NCI-H1694 (cell line): ENCODE measurements at regions not wholly inside any gene's neighbourhood (a gene's known extent, or its start where the extent isn't known, plus 50 kb on each side); places are given as distances from the start of the nearest gene placed in this dataset.
"Not testable (repeated sequence)": the region's sequence is repeated elsewhere in the genome, so short reads cannot be mapped to it uniquely, and the experiment has no call there.

ENCODE experiments used
- DNase-seq: peaks from one replicate; lab custom pipeline; 2025; lab: John Stamatoyannopoulos, UW

- DNase-seq = no peak
Measured at GRCh38 chr4:131638781-131639180, 1510.3 kb upstream of the PCDH10 start.

- DNase-seq = no peak
Measured at GRCh38 chr4:131644619-131645018, 1504.5 kb upstream of the PCDH10 start.

DNA sequence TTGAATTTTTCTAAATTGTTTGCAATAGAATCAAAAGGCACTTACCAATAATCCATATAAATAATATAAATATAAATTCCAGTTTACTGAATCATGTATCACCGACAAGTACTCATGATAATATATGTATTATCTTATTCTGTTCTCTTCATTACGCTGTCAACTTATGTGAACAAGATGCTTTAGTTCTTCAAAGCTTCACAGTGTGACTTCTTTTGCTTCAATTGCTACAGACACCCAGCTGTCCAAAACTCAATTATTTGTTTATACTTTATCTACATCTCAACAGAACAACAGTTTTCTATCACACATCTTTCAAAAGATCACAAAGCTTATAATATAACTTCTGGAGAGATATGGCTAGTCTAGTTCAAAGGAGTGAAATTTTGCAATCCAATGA, 1499.9 kb upstream of the PCDH10 start:
- no peak for DNase-seq

DNA sequence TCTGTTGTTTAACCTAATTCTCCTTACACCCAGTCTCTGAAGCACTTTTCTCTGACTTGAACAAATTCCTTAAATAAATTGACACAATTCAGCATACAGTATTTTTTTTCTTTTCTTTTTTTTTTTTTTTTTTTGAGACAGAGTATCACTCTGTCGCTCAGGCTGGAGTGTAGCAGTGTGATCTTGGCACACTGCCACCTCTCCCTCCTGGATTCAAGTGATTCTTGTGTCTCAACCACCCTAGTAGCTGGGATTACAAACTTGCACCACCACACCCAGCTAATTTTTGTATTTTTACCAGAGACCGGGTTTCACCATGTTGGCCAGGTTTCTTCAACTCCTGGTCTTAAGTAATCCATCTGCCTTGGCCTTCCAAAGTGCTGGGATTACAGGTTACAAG, 1498.1 kb upstream of the PCDH10 start:
- no peak for DNase-seq

DNA sequence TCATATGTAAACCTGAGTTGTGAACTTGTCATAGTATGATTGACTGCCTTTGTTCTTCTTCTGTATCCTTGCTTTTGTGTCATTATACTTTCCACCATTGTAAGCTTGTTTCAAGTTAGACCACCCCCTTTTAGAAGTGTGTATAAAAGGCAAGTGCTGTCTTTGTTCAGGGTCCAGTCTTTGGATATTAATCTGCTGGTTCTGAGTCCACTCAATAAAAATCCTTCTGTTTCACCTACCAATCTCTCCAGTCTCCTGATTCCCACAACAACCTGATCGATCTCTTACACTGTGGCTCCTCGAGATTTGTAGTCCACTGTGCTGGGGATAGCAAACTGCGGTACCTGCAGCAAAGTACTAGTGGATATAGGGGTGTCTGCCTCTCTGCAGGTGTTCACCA, 1465.8 kb upstream of the PCDH10 start:
- not testable (repeated sequence) for DNase-seq

- no peak for DNase-seq
Measured at GRCh38 chr4:131721883-131722282, 1427.2 kb upstream of the PCDH10 start.

- not testable (repeated sequence) for DNase-seq
Measured at GRCh38 chr4:131723069-131723468, 1426.0 kb upstream of the PCDH10 start.

DNA sequence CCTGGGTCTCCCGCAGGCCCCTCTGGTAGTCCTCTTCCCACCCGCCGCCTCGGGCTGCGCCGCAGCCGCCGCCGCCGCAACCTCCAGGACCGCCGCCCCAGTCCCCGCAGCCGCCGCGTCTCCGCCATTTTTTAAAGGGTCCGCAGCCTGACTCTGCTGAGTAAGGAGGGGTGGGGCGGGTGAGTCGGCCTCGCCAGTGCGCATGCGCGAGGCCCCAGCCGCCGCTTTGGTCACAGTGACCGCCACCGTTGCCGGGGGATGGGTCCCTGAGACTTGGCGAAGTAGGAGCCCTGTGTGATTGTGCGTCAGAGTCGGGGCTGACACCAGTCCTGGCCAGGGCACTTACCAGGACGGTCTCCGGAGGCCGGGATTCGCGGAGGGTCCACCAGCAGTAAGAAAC, 1424.2 kb upstream of the PCDH10 start:
- not testable (repeated sequence) for DNase-seq

DNA sequence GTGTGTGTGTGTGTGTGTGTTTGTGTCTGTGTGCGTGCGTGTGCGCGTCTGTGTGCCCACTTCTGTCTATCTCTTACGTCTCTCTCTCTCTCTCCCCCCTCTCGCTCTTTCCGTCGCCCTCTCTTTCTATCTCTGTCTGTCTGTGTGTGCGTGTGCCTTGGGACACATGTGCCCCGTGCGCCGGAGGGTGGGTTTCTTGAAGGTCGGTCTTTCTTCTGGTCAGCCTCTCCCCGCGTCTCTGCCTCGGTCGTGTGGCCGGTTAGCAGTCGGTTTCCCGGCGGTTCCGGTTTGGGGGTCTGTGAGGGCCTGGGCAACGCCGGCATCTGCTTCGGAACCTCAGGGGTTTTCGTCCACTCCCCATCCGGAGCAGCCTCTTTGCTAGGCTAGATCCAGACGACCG, 1423.6 kb upstream of the PCDH10 start:
- DNase-seq = not testable (repeated sequence)

- not testable (repeated sequence) for DNase-seq
Measured at GRCh38 chr4:131726940-131727339, 1422.2 kb upstream of the PCDH10 start.

GRCh38 chr4:131727418-131727817, 1421.7 kb upstream of the PCDH10 start:
- DNase-seq = not testable (repeated sequence)

DNA sequence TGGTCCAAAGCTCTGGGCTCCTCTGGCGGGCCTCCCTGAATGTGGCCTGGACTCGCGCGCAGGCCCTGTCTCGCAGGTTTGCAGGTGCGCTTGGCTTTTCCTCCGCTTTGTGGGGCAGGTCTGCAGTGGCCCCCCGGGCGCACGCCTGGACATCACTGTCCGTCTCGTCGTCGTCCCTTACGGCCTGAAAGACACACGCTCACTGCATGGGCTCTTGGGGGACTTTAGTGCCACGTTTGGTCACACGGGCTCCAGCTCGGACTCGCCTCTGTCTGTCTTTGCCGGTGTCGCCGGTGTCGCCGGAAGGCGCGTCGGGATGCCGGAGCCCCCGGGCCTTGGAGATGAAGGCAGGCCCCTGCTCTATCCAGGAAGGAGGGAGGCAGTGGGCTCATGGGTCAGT, 1419.9 kb upstream of the PCDH10 start:
- DNase-seq = not testable (repeated sequence)

DNA sequence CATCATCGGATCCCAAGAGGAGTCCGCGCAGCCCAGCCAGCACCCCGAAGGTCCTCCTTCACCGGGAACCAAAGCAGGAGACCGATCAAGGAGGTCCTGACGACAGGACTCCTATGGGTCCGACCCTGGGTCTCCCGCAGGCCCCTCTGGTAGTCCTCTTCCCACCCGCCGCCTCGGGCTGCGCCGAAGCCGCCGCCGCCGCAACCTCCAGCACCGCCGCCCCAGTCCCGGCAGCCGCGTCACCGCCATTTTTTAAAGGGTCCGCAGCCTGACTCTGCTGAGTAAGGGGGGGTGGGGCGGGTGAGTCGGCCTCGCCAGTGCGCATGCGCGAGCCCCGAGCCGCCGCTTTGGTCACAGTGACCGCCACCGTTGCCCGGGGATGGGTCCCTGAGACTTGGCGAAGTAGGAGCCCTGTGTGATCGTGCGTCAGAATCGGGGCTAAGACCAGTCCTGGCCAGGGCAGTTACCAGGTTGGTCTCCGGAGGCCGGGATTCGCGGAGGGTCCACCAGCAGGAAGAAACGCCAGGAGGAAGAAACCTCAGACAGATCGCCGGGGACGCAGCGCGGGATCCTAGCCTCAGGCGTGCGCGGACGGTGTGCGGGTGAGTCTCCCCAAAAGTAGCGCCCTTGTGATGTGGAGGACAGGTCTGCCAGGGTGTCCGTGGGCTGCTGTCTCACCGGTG, 1419.2 kb upstream of the PCDH10 start:
- not testable (repeated sequence) for DNase-seq

GRCh38 chr4:131730574-131730973, 1418.5 kb upstream of the PCDH10 start:
- DNase-seq = not testable (repeated sequence)

GRCh38 chr4:131732034-131732630, 1417.0 kb upstream of the PCDH10 start:
- not testable (repeated sequence) for DNase-seq

GRCh38 chr4:131734321-131734720, 1414.8 kb upstream of the PCDH10 start:
- not testable (repeated sequence) for DNase-seq

DNA sequence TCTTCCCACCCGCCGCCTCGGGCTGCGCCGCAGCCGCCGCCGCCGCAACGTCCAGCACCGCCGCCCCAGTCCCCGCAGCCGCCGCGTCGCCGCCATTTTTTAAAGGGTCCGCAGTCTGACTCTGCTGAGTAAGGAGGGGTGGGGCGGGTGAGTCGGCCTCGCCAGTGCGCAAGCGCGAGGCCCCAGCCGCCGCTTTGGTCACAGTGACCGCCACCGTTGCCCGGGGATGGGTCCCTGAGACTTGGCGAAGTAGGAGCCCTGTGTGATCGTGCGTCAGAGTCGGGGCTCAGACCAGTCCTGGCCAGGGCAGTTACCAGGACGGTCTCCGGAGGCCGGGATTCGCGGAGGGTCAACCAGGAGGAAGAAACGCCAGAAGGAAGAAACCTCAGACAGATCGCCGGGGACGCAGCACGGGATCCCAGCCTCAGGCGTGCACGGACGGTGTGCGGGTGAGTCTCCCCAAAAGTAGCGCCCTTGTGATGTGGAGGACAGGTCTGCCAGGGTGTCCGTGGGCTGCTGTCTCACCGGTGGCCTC, 1414.2 kb upstream of the PCDH10 start:
- DNase-seq = not testable (repeated sequence)

- not testable (repeated sequence) for DNase-seq
Measured at GRCh38 chr4:131738991-131739390, 1410.1 kb upstream of the PCDH10 start.

DNA sequence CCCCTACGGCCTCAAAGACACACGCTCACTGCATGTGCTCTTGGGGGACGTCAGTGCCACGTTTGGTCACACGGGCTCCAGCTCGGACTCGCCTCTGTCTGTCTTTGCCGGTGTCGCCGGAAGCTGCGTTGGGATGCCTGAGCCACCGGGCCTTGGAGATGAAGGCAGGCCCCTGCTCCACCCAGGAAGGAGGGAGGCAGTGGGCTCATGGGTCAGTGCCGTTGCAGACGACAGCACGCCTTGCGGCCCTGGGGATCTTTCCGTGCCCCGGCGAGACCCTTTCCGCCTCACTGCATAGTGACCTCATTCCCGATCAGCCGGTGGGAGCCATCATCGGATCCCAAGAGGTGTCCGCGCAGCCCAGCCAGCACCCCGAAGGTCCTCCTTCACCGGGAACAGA, 1407.3 kb upstream of the PCDH10 start:
- DNase-seq = not testable (repeated sequence)

GRCh38 chr4:131742536-131743205, 1406.4 kb upstream of the PCDH10 start:
- not testable (repeated sequence) for DNase-seq

DNA sequence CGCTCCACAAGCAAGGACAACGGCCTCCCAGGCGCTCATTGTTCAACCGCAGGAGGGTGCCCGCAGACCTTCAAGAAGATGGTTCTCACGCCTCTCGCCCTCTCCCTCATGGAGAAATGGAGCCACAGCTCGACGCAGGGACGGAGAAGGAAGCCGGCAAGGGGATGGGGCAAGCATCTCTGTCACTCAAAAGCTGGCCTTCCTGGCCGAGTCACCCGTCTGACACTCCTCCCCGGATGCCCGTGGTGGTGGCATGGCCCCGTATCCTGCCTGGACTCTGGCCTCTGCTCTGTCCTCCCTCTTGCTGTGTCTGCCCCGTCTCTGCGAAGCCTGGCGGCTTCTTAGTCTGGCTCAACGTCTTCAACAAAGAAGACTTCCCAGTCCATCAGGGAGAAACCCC, 1405.7 kb upstream of the PCDH10 start:
- not testable (repeated sequence) for DNase-seq

DNA sequence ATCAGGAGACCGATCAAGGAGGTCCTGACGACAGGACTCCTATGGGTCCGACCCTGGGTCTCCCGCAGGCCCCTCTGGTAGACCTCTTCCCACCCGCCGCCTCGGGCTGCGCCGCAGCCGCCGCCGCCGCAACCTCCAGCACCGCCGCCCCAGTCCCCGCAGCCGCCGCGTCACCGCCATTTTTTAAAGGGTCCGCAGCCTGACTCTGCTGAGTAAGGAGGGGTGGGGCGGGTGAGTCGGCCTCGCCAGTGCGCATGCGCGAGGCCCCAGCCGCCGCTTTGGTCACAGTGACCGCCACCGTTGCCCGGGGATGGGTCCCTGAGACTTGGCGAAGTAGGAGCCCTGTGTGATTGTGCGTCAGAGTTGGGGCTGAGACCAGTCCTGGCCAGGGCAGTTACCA, 1401.9 kb upstream of the PCDH10 start:
- not testable (repeated sequence) for DNase-seq

DNA sequence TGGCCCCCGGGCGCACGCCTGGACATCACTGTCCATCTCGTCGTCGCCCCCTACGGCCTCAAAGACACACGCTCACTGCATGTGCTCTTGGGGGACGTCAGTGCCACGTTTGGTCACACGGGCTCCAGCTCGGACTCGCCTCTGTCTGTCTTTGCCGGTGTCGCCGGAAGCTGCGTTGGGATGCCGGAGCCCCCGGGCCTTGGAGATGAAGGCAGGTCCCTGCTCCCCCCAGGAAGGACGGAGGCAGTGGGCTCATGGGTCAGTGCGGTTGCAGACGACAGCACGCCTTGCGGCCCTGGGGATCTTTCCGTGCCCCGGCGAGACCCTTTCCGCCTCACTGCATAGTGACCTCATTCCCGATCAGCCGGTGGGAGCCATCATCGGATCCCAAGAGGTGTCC, 1399.9 kb upstream of the PCDH10 start:
- DNase-seq = not testable (repeated sequence)
